ENCODE measurements at regions not wholly inside any gene's neighbourhood (a gene's known extent, or its start where the extent isn't known, plus 50 kb on each side); places are given as distances from the start of the nearest gene placed in this dataset.

- WGBS (ENCODE audit: insufficient coverage, low coverage, low lambda C conversion rate, missing lambda C conversion rate) = 36% methylated on average over 4 of the region's 4 CpGs
- ATAC-seq = no peak
- intact Hi-C loops (cut with DNase I) = no loop called here
These were observed 179.9 kb downstream of the ATPSCKMT start for GRCh38 chr5:10069637-10070313.

DNA sequence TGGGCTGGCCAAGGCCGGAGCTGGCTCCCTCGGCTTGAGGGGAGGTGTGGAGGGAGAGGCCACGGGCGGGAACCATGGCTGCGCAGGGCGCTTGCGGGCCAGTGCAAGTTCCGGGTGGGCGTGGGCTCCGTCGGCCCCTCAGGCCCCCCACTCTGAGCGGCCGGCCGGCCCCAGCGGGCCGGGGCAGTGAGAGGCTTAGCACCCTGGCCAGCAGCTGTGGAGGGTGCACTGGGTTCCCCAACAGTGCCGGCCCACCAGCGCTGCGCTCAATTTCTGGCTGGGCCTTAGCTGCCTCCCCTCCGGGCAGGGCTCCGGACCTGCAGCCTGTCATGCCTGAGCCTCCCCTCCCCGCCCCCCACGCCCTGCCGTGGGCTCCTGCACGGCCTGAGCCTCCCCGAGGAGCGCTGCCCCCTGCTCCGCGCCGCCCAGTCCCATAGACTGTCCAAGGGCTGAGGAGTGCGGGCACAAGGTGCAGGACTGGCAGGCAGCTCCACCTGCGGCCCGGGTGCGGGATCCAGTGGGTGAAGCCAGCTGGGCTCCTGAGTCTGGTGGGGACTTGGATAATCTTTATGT, 184.2 kb downstream of the ATPSCKMT start:
- no peaks in the 10 kb centered on the region for H3K4me1 ChIP-seq
- H3K27me3 ChIP-seq = no peaks in the 10 kb centered on the region
- no peaks in the 10 kb centered on the region for H3K36me3 ChIP-seq
- H3K4me3 ChIP-seq = no peak overlapping the region
- no peak overlapping the region for H3K27ac ChIP-seq
- H3K9me3 ChIP-seq = no peaks in the 10 kb centered on the region
- intact Hi-C loops (cut with DNase I) = no loop called here
- TF ChIP-seq POLR2A (IDR thresholded peaks at IDR 0.05) = no peak
- TF ChIP-seq CTCF (IDR thresholded peaks at IDR 0.05) = no peak
- no peak for DNase-seq
- 100% methylated on average over 3 of the region's 34 CpGs for WGBS (ENCODE audit: insufficient coverage, low coverage, low lambda C conversion rate, missing lambda C conversion rate)
- ATAC-seq = no peak

More at GRCh38 chr5:10069637-10070313, 179.9 kb downstream of the ATPSCKMT start:
- H3K36me3 ChIP-seq = no peaks in the 10 kb centered on the region
- no peak for DNase-seq
- H3K4me3 ChIP-seq = no peak overlapping the region
- H3K27ac ChIP-seq = no peak overlapping the region
- TF ChIP-seq CTCF (IDR thresholded peaks at IDR 0.05) (no peak), POLR2A (IDR thresholded peaks at IDR 0.05) (no peak)
- H3K27me3 ChIP-seq = no peaks in the 10 kb centered on the region
- no peaks in the 10 kb centered on the region for H3K9me3 ChIP-seq
- no peaks in the 10 kb centered on the region for H3K4me1 ChIP-seq

DNA sequence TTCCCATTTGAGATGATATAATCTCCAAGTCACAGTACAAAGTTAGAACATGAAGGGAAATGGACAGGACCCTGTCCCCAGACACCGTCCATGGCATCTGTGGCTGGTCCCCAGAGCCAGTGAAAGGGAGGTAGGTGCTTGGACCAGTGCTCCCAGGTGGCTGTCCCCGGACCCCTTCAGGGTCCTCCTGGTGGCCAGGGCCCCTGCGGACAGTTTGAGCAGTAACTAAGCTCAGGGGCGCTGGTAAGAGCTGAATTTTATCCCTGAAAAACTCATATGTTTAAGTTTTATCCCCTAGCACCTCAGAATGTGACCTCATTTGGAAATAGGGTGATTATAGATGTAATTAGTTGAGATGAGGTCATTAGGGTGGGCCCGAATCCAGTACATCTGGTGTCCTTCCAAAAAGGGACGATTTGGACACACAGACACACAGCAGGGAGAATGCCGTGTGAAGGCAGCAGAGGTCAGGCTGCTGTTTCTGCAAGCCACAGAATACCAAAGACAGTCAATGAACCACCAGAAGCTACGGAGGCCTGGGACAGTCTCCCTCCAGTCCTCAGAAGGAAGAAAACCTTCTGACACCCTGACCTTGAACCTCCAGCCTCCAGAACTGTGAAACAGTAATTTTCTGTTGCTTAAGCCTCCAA, 185.0 kb downstream of the ATPSCKMT start:
- Histone ChIP-seq H3K27ac (no peak overlapping the region), H3K9me3 (no peaks in the 10 kb centered on the region), H3K4me1 (no peaks in the 10 kb centered on the region), H3K27me3 (no peaks in the 10 kb centered on the region), H3K36me3 (no peaks in the 10 kb centered on the region), H3K4me3 (no peak overlapping the region)
- TF ChIP-seq CTCF (IDR thresholded peaks at IDR 0.05) (no peak), POLR2A (IDR thresholded peaks at IDR 0.05) (no peak)
- WGBS (ENCODE audit: insufficient coverage, low coverage, low lambda C conversion rate, missing lambda C conversion rate) = 36% methylated on average over 5 of the region's 8 CpGs
- no peak for DNase-seq
- intact Hi-C loops (cut with DNase I) = no loop called here
- peak in 1 of 4 donors; percentile 33 for ATAC-seq

GRCh38 chr5:10063997-10064396, 185.7 kb downstream of the ATPSCKMT start:
- TF ChIP-seq POLR2A (IDR thresholded peaks at IDR 0.05) = no peak
- TF ChIP-seq CTCF (IDR thresholded peaks at IDR 0.05) = no peak
- Histone ChIP-seq H3K4me3 (no peak overlapping the region), H3K36me3 (no peaks in the 10 kb centered on the region), H3K9me3 (no peaks in the 10 kb centered on the region), H3K4me1 (no peaks in the 10 kb centered on the region), H3K27me3 (no peaks in the 10 kb centered on the region), H3K27ac (no peak overlapping the region)
- intact Hi-C loops (cut with DNase I) = no loop called here
- DNase-seq (no peak), ATAC-seq (no peak)
- WGBS (ENCODE audit: insufficient coverage, low coverage, low lambda C conversion rate, missing lambda C conversion rate) = 73% methylated on average over 12 of the region's 12 CpGs

Data from right lobe of liver (tissue), 6 donors.